ENCODE measurements at regions not wholly inside any gene's neighbourhood (a gene's known extent, or its start where the extent isn't known, plus 50 kb on each side); places are given as distances from the start of the nearest gene placed in this dataset.

GRCh38 chr12:68498736-68499135 lies 112.0 kb upstream of the RAP1B start:
- no peak for TF ChIP-seq EZH2 (IDR thresholded peaks at IDR 0.05; ENCODE audit: low read length)
- peak in 1 of 3 experiments; percentile 17 for TF ChIP-seq CTCF (optimal IDR thresholded peaks at IDR 0.05 in 1 of 3, IDR thresholded peaks at IDR 0.05 in 1 of 3, conservative IDR thresholded peaks at IDR 0.05 in 1 of 3; ENCODE audit: extremely low read depth in 1 of 3, insufficient read depth in 2 of 3, low read length in 3 of 3)

All from keratinocyte (primary cell).